ENCODE measurements at regions not wholly inside any gene's neighbourhood (a gene's known extent, or its start where the extent isn't known, plus 50 kb on each side); places are given as distances from the start of the nearest gene placed in this dataset.

- DNase-seq, result no peak
Observed at GRCh38 chr2:8219631-8220355, 462.1 kb upstream of the ID2 start.

GRCh38 chr2:8222979-8223694 is 458.7 kb upstream of the ID2 start:
- Histone ChIP-seq H3K9me3 (no peaks in the 10 kb centered on the region), H3K27ac (no peak overlapping the region), H3K4me3 (no peak overlapping the region), H3K4me1 (peaks cover 0 to 7% (median 0%) of the 10 kb centered on the region in 3 donors), H3K36me3 (no peaks in the 10 kb centered on the region), H3K27me3 (no peaks in the 10 kb centered on the region)
- intact Hi-C loops (cut with DNase I), result no loop called here
- no peak for TF ChIP-seq CTCF (IDR thresholded peaks at IDR 0.05)
- no peak for TF ChIP-seq POLR2A (IDR thresholded peaks at IDR 0.05)
- WGBS, 2 donors, result 79 to 84% methylated on average over 9 of the region's 9 CpGs
- no peak for DNase-seq

More at GRCh38 chr2:8219631-8220355, 462.1 kb upstream of the ID2 start:
- H3K9me3 ChIP-seq, result no peaks in the 10 kb centered on the region
- peaks cover 0 to 20% (median 0%) of the 10 kb centered on the region in 3 donors for H3K4me1 ChIP-seq
- no peak overlapping the region for H3K4me3 ChIP-seq
- H3K36me3 ChIP-seq, result no peaks in the 10 kb centered on the region
- intact Hi-C loops (cut with DNase I), result no loop called here
- no peaks in the 10 kb centered on the region for H3K27me3 ChIP-seq
- TF ChIP-seq CTCF (IDR thresholded peaks at IDR 0.05) (no peak), POLR2A (IDR thresholded peaks at IDR 0.05) (no peak)
- no peak overlapping the region for H3K27ac ChIP-seq
- 75 to 80% methylated on average over 1 to 10 of the region's 22 CpGs for WGBS, 2 donors

- intact Hi-C loops (cut with DNase I), result no loop called here
Observed at GRCh38 chr2:8223695-8224346, 458.0 kb upstream of the ID2 start.

GRCh38 chr2:8224347-8225190 is 457.3 kb upstream of the ID2 start:
- 75 to 85% methylated on average over 14 of the region's 16 CpGs for WGBS, 2 donors
- no peaks in the 10 kb centered on the region for H3K27me3 ChIP-seq
- intact Hi-C loops (cut with DNase I), result no loop called here
- no peak overlapping the region for H3K27ac ChIP-seq
- peaks cover 0 to 10% (median 4%) of the 10 kb centered on the region in 3 donors for H3K4me1 ChIP-seq
- no peak for DNase-seq
- no peaks in the 10 kb centered on the region for H3K9me3 ChIP-seq
- H3K36me3 ChIP-seq, result no peaks in the 10 kb centered on the region
- no peak for TF ChIP-seq POLR2A (IDR thresholded peaks at IDR 0.05)
- no peak for TF ChIP-seq CTCF (IDR thresholded peaks at IDR 0.05)
- no peak overlapping the region for H3K4me3 ChIP-seq

More at GRCh38 chr2:8223695-8224346, 458.0 kb upstream of the ID2 start:
- peaks cover 0 to 5% (median 0%) of the 10 kb centered on the region in 3 donors for H3K4me1 ChIP-seq
- WGBS, 2 donors, result 82 to 89% methylated on average over 17 to 18 of the region's 18 CpGs
- no peaks in the 10 kb centered on the region for H3K9me3 ChIP-seq
- H3K4me3 ChIP-seq, result no peak overlapping the region
- no peak overlapping the region for H3K27ac ChIP-seq
- H3K27me3 ChIP-seq, result no peaks in the 10 kb centered on the region
- H3K36me3 ChIP-seq, result no peaks in the 10 kb centered on the region
- no peak for DNase-seq
- TF ChIP-seq CTCF (IDR thresholded peaks at IDR 0.05) (no peak), POLR2A (IDR thresholded peaks at IDR 0.05) (no peak)
